SK-N-SH (cell line): ENCODE measurements at regions not wholly inside any gene's neighbourhood (a gene's known extent, or its start where the extent isn't known, plus 50 kb on each side); places are given as distances from the start of the nearest gene placed in this dataset.
A peak's percentile ranks its signal among the peaks of the same experiment; 100 is the strongest.
"Not testable (repeated sequence)": the region's sequence is repeated elsewhere in the genome, so short reads cannot be mapped to it uniquely, and the experiment has no call there.

ENCODE experiments used
- CTCF ChIA-PET: fragments of 300-600, 350-600 bp; formaldehyde crosslinking; extraction: SDS; loops from one replicate; lab custom pipeline; 2021; lab: Yijun Ruan, JAX
- POLR2A ChIA-PET: fragments of 350-600 bp; sonication (Branson Sonifier 250); formaldehyde crosslinking; extraction: SDS; loops from one replicate; lab custom pipeline; 2020; ENCODE audit warnings: antibody characterized with exemption, inconsistent platforms; lab: Yijun Ruan, JAX
- DNase-seq: peaks from one replicate; pipeline ENCODE4 v3.0.0; 2012
- H2AFZ ChIP-seq: fragments of 200-600 bp; sonication (generic); 2 replicates; pipeline ENCODE4 v1.8.1; 2016; ENCODE audit warnings: antibody characterized with exemption, mild to moderate bottlenecking, low read depth
- H3F3A ChIP-seq: fragments of 200-600 bp; sonication (generic); replicated peaks from 2 replicates; pipeline ENCODE3; 2016; ENCODE audit warnings: antibody characterized with exemption, mild to moderate bottlenecking; ENCODE audit not compliant: insufficient read depth
- H3K27ac ChIP-seq, 2 experiments: fragments of 200-500 bp in 1 of 2; fragments of 200-600 bp in 1 of 2; sonication (Bioruptor generic) in 1 of 2; sonication (generic), shearing (Covaris generic) in 1 of 2; 2 replicates each; pipeline versions ENCODE4 v1.5.1 to v1.6.1; 2014 to 2016; ENCODE audit warnings: low read depth in 2 of 2, inconsistent platforms in 1 of 2, low read length in 1 of 2, mild to moderate bottlenecking in 1 of 2, mixed read lengths in 1 of 2
- H3K27me3 ChIP-seq: fragments of 200-600 bp; sonication (generic), shearing (Covaris generic); 2 replicates; pipeline ENCODE4 v1.6.1; 2016; ENCODE audit warnings: mixed run types; ENCODE audit not compliant: insufficient read depth
- H3K36me3 ChIP-seq, 2 experiments: fragments of 200-500 bp in 1 of 2; fragments of 200-600 bp in 1 of 2; sonication (Bioruptor generic) in 1 of 2; sonication (generic) in 1 of 2; replicated peaks in 1 of 2; 2 replicates each; pipeline versions ENCODE3 to v1.5.1; 2014 to 2016; ENCODE audit warnings: low read length in 1 of 2, mild to moderate bottlenecking in 1 of 2; ENCODE audit not compliant: insufficient read depth in 2 of 2, control insufficient read depth in 1 of 2
- H3K4me1 ChIP-seq, 2 experiments: fragments of 200-500 bp in 1 of 2; fragments of 200-600 bp in 1 of 2; sonication (Bioruptor generic) in 1 of 2; sonication (generic), shearing (Covaris generic) in 1 of 2; 2 replicates each; pipeline versions ENCODE4 v1.5.1 to v1.6.1; 2014 to 2016; ENCODE audit warnings: low read depth in 1 of 2, low read length in 1 of 2, mixed run types in 1 of 2; ENCODE audit not compliant: insufficient read depth in 2 of 2, control insufficient read depth in 1 of 2
- H3K4me2 ChIP-seq: fragments of 200-600 bp; sonication (generic), shearing (Covaris generic); 2 replicates; pipeline ENCODE4 v1.6.1; 2017; ENCODE audit warnings: mixed run types
- H3K4me3 ChIP-seq, 2 experiments: fragments of 200-500 bp in 1 of 2; fragments of 200-600 bp in 1 of 2; sonication (Bioruptor generic) in 1 of 2; sonication (generic), shearing (Covaris generic) in 1 of 2; 2 replicates each; pipeline versions ENCODE4 v1.5.1 to v1.8.1; 2014 to 2016; ENCODE audit warnings: low read depth in 2 of 2, inconsistent platforms in 1 of 2, low read length in 1 of 2, mild to moderate bottlenecking in 1 of 2, mixed read lengths in 1 of 2, moderate library complexity in 1 of 2
- H3K79me2 ChIP-seq: fragments of 200-600 bp; sonication (generic); 2 replicates; pipeline ENCODE4 v1.8.1; 2017; ENCODE audit warnings: mild to moderate bottlenecking; ENCODE audit not compliant: insufficient read depth
- H3K9ac ChIP-seq: fragments of 200-600 bp; sonication (generic); 2 replicates; pipeline ENCODE4 v1.6.1; 2017; ENCODE audit warnings: mixed run types
- H3K9me2 ChIP-seq: fragments of 200-600 bp; sonication (generic); 2 replicates; pipeline ENCODE4 v1.6.1; 2017; ENCODE audit warnings: mixed run types
- H3K9me3 ChIP-seq: fragments of 200-600 bp; sonication (generic); 2 replicates; pipeline ENCODE4 v1.6.1; 2017; ENCODE audit warnings: mixed run types, mild to moderate bottlenecking, moderate library complexity
- H4K20me1 ChIP-seq: fragments of 200-600 bp; sonication (generic); 2 replicates; pipeline ENCODE4 v1.6.1; 2017; ENCODE audit warnings: mild to moderate bottlenecking, mixed run types; ENCODE audit not compliant: insufficient read depth
- CHD2 ChIP-seq: fragments of 150-350 bp; IDR thresholded peaks from 2 replicates; pipeline ENCODE4 v1.6.1; 2018; ENCODE audit warnings: low read length; ENCODE audit not compliant: partially characterized antibody
- FOXJ3 ChIP-seq: sonication (generic); formaldehyde crosslinking; IDR thresholded peaks from 2 replicates; pipeline ENCODE4 v1.5.1; 2020; ENCODE audit warnings: mild to moderate bottlenecking, missing genetic modification reagents
- JUND ChIP-seq: IDR thresholded peaks from 2 replicates; pipeline ENCODE4 v1.4.0; 2012
- RAD21 ChIP-seq: IDR thresholded peaks from 2 replicates; pipeline ENCODE4 v1.6.1; 2012; ENCODE audit warnings: mild to moderate bottlenecking, low read length
- RFX5 ChIP-seq: IDR thresholded peaks from 2 replicates; pipeline ENCODE4 v1.6.1; 2012; ENCODE audit warnings: mild to moderate bottlenecking, improper control_type of control experiment, low read length
- WGBS: methylation state at CpG from one replicate; pipeline ENCODE4 v1.1.6; 2017; ENCODE audit warnings: low lambda C conversion rate; 5-methylcytosine and 5-hydroxymethylcytosine counted together
- TF ChIP-seq, protein P1 (sequence below): fragments of 200-600 bp; sonication (generic); IDR thresholded peaks from 2 replicates; pipeline ENCODE4 v1.6.1; 2017; ENCODE audit warnings: antibody characterized with exemption, mild to moderate bottlenecking, moderate library complexity
- TF ChIP-seq, protein P2 (sequence below): IDR thresholded peaks from 2 replicates; pipeline ENCODE4 v1.6.1; 2012; ENCODE audit warnings: mild to moderate bottlenecking, low read depth, low read length, moderate library complexity
- TF ChIP-seq, protein P3 (sequence below): IDR thresholded peaks from 2 replicates; pipeline ENCODE4; 2012

DNA sequence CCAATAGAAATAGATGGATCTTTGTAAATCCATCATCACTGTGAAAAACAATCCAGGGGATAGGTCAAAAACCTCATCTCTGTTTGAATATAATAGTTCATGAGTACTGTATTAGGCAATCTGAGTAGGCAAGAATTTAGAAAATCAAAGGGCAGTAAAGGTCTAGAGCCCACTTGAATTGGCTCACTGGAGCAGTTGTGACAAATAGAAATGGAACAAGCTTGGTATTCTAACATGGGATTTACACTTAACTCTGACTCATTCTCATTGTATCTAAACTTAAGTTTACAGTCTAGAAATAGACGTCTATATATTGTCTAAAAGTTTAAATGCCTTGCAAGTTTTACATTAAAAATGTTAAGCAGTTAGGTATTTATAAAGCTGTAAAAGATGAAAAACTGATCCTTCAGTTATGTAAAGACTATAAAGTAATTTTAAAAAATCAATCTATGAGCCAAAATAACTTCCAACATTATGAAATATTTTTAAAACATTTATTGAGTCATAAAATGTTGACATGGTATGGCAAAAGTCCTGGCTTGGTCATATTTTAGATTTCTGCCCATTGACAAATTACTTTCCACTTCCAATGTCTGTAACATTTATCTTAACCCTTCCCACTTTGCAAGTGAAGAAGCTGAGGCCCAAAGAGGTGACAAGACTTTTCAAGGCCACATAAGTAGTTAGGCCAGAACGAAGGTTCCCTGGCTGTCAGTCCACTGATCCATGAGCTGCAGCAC, 203.7 kb upstream of the NREP start:
- Histone ChIP-seq H3K4me1 (no peaks in the 10 kb centered on the region; a peak in 1 of 4 replicates), H3K4me3 (no peak overlapping the region), H3K9ac (no peak overlapping the region), H3F3A (peaks cover 20% of the 10 kb centered on the region), H3K27ac (peak overlapping the region; percentile 47 to 68), H2AFZ (no peak overlapping the region), H3K36me3 (no peaks in the 10 kb centered on the region), H3K9me2 (no peaks in the 10 kb centered on the region), H3K27me3 (no peaks in the 10 kb centered on the region), H3K4me2 (no peak overlapping the region), H4K20me1 (no peaks in the 10 kb centered on the region), H3K79me2 (no peaks in the 10 kb centered on the region), H3K9me3 (no peaks in the 10 kb centered on the region)
- ChIA-PET CTCF (interaction anchor here (1.1 kb wide), 1 partner anchor 15 kb away, joined by 3 read pairs; no protein-coding TSS in a partner anchor), POLR2A (no interaction called here)
- no peak for DNase-seq
- TF ChIP-seq, protein P1, sequence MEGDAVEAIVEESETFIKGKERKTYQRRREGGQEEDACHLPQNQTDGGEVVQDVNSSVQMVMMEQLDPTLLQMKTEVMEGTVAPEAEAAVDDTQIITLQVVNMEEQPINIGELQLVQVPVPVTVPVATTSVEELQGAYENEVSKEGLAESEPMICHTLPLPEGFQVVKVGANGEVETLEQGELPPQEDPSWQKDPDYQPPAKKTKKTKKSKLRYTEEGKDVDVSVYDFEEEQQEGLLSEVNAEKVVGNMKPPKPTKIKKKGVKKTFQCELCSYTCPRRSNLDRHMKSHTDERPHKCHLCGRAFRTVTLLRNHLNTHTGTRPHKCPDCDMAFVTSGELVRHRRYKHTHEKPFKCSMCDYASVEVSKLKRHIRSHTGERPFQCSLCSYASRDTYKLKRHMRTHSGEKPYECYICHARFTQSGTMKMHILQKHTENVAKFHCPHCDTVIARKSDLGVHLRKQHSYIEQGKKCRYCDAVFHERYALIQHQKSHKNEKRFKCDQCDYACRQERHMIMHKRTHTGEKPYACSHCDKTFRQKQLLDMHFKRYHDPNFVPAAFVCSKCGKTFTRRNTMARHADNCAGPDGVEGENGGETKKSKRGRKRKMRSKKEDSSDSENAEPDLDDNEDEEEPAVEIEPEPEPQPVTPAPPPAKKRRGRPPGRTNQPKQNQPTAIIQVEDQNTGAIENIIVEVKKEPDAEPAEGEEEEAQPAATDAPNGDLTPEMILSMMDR = no peak
- peak; percentile 22; the same call in 1 of the 2 replicates for TF ChIP-seq JUND
- TF ChIP-seq, protein P2, sequence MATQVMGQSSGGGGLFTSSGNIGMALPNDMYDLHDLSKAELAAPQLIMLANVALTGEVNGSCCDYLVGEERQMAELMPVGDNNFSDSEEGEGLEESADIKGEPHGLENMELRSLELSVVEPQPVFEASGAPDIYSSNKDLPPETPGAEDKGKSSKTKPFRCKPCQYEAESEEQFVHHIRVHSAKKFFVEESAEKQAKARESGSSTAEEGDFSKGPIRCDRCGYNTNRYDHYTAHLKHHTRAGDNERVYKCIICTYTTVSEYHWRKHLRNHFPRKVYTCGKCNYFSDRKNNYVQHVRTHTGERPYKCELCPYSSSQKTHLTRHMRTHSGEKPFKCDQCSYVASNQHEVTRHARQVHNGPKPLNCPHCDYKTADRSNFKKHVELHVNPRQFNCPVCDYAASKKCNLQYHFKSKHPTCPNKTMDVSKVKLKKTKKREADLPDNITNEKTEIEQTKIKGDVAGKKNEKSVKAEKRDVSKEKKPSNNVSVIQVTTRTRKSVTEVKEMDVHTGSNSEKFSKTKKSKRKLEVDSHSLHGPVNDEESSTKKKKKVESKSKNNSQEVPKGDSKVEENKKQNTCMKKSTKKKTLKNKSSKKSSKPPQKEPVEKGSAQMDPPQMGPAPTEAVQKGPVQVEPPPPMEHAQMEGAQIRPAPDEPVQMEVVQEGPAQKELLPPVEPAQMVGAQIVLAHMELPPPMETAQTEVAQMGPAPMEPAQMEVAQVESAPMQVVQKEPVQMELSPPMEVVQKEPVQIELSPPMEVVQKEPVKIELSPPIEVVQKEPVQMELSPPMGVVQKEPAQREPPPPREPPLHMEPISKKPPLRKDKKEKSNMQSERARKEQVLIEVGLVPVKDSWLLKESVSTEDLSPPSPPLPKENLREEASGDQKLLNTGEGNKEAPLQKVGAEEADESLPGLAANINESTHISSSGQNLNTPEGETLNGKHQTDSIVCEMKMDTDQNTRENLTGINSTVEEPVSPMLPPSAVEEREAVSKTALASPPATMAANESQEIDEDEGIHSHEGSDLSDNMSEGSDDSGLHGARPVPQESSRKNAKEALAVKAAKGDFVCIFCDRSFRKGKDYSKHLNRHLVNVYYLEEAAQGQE = no peak
- TF ChIP-seq, protein P3, sequence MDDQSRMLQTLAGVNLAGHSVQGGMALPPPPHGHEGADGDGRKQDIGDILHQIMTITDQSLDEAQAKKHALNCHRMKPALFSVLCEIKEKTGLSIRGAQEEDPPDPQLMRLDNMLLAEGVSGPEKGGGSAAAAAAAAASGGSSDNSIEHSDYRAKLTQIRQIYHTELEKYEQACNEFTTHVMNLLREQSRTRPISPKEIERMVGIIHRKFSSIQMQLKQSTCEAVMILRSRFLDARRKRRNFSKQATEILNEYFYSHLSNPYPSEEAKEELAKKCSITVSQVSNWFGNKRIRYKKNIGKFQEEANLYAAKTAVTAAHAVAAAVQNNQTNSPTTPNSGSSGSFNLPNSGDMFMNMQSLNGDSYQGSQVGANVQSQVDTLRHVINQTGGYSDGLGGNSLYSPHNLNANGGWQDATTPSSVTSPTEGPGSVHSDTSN = peak; percentile 4; the same call in 1 of the 2 replicates
- 41% methylated on average over 2 of the region's 2 CpGs for WGBS

DNA sequence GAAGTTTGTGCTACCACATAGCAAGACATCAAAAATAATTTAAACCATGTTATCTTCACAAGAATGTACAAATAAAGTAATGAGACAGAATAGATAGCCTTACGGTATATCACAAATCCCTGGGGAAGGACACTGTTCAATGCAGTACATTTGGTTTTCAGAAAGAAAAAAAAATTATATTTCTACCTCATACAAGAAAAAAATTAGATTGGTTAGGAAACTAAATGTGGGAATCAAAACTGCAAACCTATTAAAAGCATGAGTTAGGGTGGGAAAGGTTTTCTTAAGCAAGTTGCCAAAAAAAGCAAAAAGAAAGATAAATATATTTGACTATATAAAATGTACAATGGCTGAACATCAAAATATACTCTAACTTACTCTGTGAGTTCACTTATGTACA, 201.9 kb upstream of the NREP start:
- TF ChIP-seq RFX5 (no peak), FOXJ3 (CRISPR knock-in tag) (no peak), RAD21 (no peak), CHD2 (no peak)
- TF ChIP-seq, protein P2 = no peak
- peaks cover 0 to 17% of the 10 kb centered on the region in 2 experiments; a peak in 3 of 4 replicates for H3K4me1 ChIP-seq

DNA sequence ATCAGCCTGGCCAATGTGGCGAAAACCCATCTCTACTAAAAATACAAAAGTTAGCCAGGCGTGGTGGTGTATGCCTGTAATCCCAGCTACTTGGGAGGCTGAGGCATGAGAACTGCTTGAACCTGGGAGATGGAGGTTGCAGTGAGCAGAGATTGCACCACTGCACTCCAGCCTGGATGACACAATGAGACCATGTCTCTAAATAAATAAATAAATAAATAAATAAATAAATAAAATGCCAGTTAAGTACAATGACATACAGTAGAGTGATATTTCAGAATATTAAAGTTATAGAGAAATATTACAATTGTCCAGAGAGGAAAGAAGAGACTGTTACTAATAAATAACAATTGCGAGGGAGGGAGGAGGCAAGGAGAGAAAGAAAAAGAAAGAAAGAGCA, 199.8 kb upstream of the NREP start:
- H3K27me3 ChIP-seq, H3K4me3 ChIP-seq, H3K9me3 ChIP-seq, H3K36me3 ChIP-seq, POLR2A ChIA-PET, H4K20me1 ChIP-seq, H3K9ac ChIP-seq, DNase-seq, H3K4me2 ChIP-seq, H3K9me2 ChIP-seq, CTCF ChIA-PET, H3K79me2 ChIP-seq, H2AFZ ChIP-seq, H3K27ac ChIP-seq: not testable (repeated sequence)
- 84% methylated on average over 3 of the region's 3 CpGs for WGBS
- peaks cover 0 to 21% of the 10 kb centered on the region in 2 experiments; a peak in 3 of 4 replicates for H3K4me1 ChIP-seq
- H3F3A ChIP-seq = peaks cover 44% of the 10 kb centered on the region

More for the DNA sequence above, 201.9 kb upstream of the NREP start:
- no peak overlapping the region for H3K27ac ChIP-seq
- no peaks in the 10 kb centered on the region for H3K36me3 ChIP-seq
- no peak overlapping the region for H3K4me2 ChIP-seq
- no peaks in the 10 kb centered on the region for H3K9me2 ChIP-seq
- no peaks in the 10 kb centered on the region for H3K9me3 ChIP-seq
- H3K4me3 ChIP-seq = no peak overlapping the region
- no peak overlapping the region for H3K9ac ChIP-seq
- H3K79me2 ChIP-seq = no peaks in the 10 kb centered on the region
- no peak for DNase-seq
- H2AFZ ChIP-seq = no peak overlapping the region
- H3F3A ChIP-seq = peaks cover 30% of the 10 kb centered on the region
- ChIA-PET CTCF (interaction anchor here (1.0 to 1.1 kb wide), 2 partner anchors 13 to 462 kb away, joined by 3 read pairs; no protein-coding TSS in a partner anchor), POLR2A (no interaction called here)
- WGBS = 86% methylated on average over 1 of the region's 1 CpG
- H4K20me1 ChIP-seq = no peaks in the 10 kb centered on the region
- H3K27me3 ChIP-seq = no peaks in the 10 kb centered on the region
